ENCODE measurements at regions not wholly inside any gene's neighbourhood (a gene's known extent, or its start where the extent isn't known, plus 50 kb on each side); places are given as distances from the start of the nearest gene placed in this dataset.

DNA sequence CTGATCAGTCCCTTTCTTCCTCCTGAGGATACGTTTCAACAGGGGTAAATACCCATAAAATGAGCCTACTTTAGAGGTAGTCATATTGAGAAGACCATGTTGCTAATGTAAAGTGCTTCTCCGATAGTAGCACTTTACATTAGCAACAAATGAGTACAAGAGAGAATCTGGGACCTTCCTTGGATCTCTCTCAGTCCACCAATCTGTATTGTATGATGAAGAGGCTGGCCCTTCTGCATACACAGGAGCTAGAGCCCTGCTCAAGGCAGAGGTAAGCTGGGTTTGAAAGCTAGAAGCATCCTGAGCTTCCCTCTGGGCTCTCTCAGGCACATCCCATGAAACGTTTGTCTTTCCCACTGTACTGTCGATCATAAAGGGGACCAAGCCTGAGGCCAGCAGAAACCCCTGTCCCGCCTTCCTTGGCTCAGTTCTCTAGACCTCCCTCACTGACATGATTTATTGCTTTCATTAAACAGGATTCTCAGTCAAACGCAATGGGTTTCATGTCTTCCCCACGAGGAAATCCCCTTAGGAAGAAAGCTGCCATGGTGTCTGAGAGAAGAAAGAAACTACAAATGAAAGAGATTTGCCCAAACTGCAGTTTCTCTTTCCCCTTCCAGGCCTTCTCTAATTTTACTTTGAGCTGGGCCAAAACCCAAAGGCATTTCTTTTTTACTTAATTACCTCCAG, 62.8 kb upstream of the BCAR3 start:
- no peak for DNase-seq (ENCODE audit: low spot score)

GRCh38 chr1:93743465-93743864, 61.8 kb upstream of the BCAR3 start:
- DNase-seq (ENCODE audit: low spot score), result no peak

- DNase-seq (ENCODE audit: low spot score), result no peak
Measured at GRCh38 chr1:93740601-93741031, 59.0 kb upstream of the BCAR3 start.

DNA sequence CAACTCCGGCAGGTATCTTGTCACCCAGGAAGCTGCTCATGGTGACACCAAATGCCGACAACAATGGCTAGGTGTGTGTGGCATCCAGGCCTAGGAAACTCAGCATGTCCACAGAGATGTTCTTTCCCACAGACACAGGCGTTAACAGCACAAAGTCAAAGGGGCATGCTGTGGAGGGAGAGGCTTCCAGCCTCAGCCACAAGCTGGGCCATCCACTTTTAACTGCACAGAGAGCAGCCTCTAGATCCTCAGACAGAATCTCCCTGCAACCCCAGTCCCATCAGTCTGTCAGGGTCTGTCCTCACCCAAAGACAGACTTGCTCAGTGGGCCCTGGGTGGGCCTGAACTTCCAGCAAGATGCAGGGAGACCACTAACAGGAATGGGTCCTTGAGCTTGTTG, 58.5 kb upstream of the BCAR3 start:
- DNase-seq (ENCODE audit: low spot score), result no peak

DNA sequence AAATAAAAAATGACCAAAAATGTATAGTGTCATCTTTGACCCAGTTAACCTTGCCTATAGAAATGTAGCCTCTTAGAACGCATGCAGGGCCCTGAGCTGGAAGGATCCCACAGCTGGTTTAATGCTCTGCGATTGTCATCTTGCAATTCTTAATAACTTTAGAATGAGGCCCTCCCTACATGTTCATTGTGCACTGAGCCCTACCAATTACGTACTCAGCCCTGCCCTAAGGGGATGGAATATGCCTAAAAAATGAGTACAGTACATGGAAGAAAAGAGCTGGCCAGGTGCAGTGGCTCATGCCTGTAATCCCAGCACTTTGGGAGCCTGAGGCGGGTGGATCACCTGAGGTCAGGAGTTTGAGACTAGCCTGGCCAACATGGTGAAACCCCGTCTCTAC, 57.8 kb upstream of the BCAR3 start:
- DNase-seq (ENCODE audit: low spot score), result no peak

GRCh38 chr1:93738926-93739325, 57.3 kb upstream of the BCAR3 start:
- no peak for DNase-seq (ENCODE audit: low spot score)

- DNase-seq (ENCODE audit: low spot score), result no peak
Measured at GRCh38 chr1:93738075-93738622, 56.5 kb upstream of the BCAR3 start.

GRCh38 chr1:93735722-93736121, 54.1 kb upstream of the BCAR3 start:
- no peak for DNase-seq (ENCODE audit: low spot score)

DNA sequence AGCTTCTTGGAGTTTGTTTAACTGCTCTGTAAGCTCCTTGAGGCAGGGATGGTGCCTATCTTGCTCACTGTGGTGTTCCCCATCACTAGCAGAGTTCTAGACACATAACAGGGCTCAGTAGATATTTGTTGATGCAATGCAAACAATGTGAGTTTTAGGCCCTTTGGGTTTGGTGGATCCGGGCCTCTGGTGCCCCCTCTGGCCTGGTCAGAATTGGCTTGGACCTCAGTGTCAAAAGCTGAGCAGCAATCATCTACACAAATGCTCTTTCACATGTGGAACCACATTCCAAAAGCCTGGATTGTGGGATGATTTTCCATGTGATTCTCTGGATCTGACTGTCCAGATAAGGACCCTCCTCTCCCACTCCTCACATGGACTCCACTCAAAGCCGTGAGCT, 53.4 kb upstream of the BCAR3 start:
- DNase-seq (ENCODE audit: low spot score), result no peak

DNA sequence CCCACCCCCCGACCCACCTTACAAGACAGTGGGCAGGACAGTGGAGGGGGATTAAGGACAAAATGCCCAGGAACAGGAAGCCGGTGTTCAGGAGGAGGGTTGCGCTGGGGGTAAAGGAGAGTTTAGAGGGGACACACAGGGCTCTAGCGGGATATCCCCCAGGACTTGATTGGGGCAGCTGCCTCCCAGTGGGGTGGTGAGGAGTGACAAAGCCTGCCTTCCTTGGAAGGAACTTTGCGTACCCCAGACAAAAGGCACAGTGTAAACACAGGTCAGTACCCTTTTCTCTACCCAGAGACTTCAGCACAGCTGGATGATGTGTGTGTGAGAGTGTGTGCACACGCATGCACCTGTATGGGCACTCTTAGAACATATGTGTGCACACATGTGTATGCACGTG, 51.7 kb upstream of the BCAR3 start:
- DNase-seq (ENCODE audit: low spot score), result no peak

DNA sequence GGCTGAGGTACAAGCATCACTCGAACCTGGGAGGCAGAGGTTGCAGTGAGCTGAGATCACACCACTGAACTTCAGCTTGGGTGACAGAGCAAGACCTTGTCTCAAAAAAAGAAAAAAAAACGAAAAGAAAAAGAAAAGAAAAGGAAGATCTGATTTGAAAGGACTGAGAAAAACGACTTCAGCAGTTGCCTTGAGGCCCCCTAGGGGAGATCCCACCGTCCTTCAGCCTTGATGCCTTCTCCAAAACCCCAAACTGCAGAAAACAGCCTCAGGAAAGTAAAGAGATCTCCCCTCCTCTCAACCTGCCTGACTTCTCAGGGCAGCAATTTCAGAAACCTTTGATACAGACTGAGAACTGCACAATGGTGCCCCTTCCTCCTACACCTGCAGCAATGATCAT, 50.9 kb upstream of the BCAR3 start:
- no peak for DNase-seq (ENCODE audit: low spot score)
